ENCODE measurements at regions not wholly inside any gene's neighbourhood (a gene's known extent, or its start where the extent isn't known, plus 50 kb on each side); places are given as distances from the start of the nearest gene placed in this dataset.

DNA sequence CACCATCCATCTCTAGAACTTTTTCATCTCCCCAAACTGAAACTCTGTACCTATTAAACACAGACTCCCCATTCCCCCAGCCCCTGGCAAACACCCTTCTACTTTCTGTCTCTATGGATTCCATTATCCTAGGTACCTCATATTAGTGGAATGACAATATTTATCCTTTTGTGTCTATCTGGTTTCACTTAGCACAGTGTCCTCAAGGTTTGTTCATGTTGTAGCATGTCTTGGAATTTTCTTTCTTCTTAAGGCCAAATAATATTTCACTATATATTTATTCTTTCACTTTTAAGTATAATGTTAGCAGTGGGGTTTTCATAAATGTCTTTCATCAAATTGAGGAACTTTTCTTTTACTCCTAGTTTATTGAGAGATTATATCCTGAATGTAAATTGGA, 56.8 kb upstream of the DSP start:
- CTCF ChIA-PET: no interaction called here
- DNase-seq (ENCODE audit: low read depth, low spot score): no peak
- no peak overlapping the region for H3K4me3 ChIP-seq (ENCODE audit: low read depth, low read length)
- POLR2A ChIA-PET: no interaction called here
- TF ChIP-seq, protein P1, sequence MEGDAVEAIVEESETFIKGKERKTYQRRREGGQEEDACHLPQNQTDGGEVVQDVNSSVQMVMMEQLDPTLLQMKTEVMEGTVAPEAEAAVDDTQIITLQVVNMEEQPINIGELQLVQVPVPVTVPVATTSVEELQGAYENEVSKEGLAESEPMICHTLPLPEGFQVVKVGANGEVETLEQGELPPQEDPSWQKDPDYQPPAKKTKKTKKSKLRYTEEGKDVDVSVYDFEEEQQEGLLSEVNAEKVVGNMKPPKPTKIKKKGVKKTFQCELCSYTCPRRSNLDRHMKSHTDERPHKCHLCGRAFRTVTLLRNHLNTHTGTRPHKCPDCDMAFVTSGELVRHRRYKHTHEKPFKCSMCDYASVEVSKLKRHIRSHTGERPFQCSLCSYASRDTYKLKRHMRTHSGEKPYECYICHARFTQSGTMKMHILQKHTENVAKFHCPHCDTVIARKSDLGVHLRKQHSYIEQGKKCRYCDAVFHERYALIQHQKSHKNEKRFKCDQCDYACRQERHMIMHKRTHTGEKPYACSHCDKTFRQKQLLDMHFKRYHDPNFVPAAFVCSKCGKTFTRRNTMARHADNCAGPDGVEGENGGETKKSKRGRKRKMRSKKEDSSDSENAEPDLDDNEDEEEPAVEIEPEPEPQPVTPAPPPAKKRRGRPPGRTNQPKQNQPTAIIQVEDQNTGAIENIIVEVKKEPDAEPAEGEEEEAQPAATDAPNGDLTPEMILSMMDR (IDR thresholded peaks at IDR 0.05; ENCODE audit: insufficient read depth, low read length, missing control alignments): no peak

DNA sequence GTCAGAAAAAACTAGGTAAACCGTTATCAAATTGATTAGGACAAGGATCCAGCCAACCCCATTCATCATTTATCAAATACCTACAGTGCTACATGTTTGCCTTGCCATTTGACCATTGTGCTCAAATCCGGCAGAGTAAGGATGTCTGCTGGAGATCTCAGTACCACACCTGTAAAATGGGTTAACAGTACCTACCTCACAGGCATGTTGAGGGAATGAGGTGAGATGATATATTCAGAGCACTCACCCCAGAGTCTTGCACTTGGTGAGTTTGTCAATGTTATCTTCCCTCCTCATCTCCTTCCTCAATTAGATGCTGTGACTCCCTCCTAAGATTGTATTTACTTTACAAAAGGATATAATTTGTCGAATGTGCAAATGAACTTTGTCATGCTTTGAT, 54.5 kb upstream of the DSP start:
- DNase-seq (ENCODE audit: low read depth, low spot score): no peak
- POLR2A ChIA-PET: no interaction called here
- CTCF ChIA-PET: interaction anchor here (0.9 kb wide), 1 partner anchor 50 kb away, joined by 4 read pairs; no protein-coding TSS in a partner anchor
- TF ChIP-seq, protein P1 (IDR thresholded peaks at IDR 0.05; ENCODE audit: insufficient read depth, low read length, missing control alignments): no peak
- H3K4me3 ChIP-seq (ENCODE audit: low read depth, low read length): no peak overlapping the region

DNA sequence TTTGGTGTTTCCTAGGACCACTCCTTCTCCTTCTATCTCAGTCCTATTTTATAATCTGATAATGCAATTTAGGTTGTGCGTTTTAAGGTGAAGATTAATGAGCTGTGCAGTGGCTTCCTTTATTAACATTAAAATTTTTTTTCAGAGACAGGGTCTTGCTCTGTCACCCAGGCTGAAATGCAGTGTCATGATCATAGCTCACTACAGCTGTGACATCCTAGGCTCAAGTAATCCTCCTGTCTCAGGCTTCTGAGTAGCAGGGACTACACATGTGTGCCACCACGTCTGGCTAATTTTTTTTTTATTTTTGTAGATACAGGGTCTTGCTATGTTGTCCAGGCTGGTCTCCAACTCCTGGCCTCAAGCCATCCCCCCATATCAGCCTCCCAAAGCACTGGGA, 53.0 kb upstream of the DSP start:
- no peak for DNase-seq (ENCODE audit: low read depth, low spot score)
- ChIA-PET CTCF (interaction anchor here (1.1 kb wide), 1 partner anchor 9 kb away, joined by 3 read pairs; no protein-coding TSS in a partner anchor), POLR2A (no interaction called here)
- TF ChIP-seq, protein P1 (IDR thresholded peaks at IDR 0.05; ENCODE audit: insufficient read depth, low read length, missing control alignments): no peak
- H3K4me3 ChIP-seq (ENCODE audit: low read depth, low read length): no peak overlapping the region

DNA sequence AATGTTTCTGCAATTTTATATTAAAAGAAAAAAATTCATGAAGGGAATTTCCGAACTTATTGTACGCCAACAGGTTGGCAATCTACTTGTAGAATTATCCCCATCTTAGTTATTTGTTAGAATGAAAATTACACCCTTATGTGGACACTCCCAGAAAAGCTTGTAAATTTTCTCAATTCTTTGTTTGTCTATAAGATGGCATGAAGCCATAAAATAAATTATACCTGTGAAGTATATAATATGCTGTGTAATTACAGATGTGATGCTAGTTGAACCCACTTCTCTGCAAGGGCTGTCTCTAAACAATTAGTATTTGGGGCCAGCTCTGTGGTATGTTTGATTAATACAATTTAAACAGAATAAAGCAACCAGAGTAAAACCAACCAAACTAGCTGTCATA, 52.1 kb upstream of the DSP start:
- ChIA-PET CTCF (interaction anchor here (0.8 kb wide), 1 partner anchor 78 kb away, joined by 3 read pairs; no protein-coding TSS in a partner anchor), POLR2A (no interaction called here)
- TF ChIP-seq, protein P1 (IDR thresholded peaks at IDR 0.05; ENCODE audit: insufficient read depth, low read length, missing control alignments): no peak
- DNase-seq (ENCODE audit: low read depth, low spot score): no peak
- H3K4me3 ChIP-seq (ENCODE audit: low read depth, low read length): no peak overlapping the region

Measured in AG04449 (cell line).